ENCODE measurements at regions not wholly inside any gene's neighbourhood (a gene's known extent, or its start where the extent isn't known, plus 50 kb on each side); places are given as distances from the start of the nearest gene placed in this dataset.

DNA sequence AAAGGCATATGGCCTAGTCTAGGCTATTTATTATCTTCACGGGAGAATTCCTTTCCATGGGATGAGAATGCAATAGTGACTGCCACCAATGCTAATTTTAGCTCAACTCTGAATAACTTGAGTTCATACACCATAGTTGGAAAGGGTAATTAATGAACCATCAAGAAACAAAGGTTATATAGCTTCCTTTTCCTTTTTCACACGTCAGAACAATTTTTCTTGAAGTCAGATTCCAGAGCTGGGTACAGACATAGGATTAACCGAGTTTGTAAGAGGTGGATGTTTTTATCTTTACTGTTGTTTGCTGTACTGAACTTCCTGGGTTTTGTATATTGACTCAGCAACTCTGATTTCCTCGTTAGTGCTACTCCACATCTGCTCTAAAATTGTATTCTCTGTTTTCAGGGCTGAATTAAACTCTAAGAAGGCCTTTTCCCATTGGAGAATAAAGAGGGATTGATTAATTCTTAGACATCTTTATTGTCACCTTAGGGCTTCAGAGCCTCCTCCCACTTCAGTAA is 262.0 kb downstream of the NUF2 start:
- no peak for TF ChIP-seq ZSCAN5A (tag by site-specific recombination; IDR thresholded peaks at IDR 0.05)
- TF ChIP-seq ZNF175 (tag by site-specific recombination; IDR thresholded peaks at IDR 0.05), result no peak
- TF ChIP-seq ZNF677 (tag by site-specific recombination; IDR thresholded peaks at IDR 0.05), result no peak
- TF ChIP-seq MYNN (tag by site-specific recombination; IDR thresholded peaks at IDR 0.05; ENCODE audit: borderline replicate concordance), result no peak
- Histone ChIP-seq H3K4me1 (ENCODE audit: control insufficient read depth, insufficient read depth, low read length) (no peaks in the 10 kb centered on the region), H3K27ac (ENCODE audit: extremely low read depth, low read depth, low read length) (no peak overlapping the region), H3K4me3 (ENCODE audit: low read depth, low read length) (no peak overlapping the region), H3K36me3 (ENCODE audit: control insufficient read depth in 2 of 2, insufficient read depth in 1 of 2, low read length in 2 of 2) (no peaks in the 10 kb centered on the region), H3K9me3 (ENCODE audit: control insufficient read depth, insufficient read depth, low read depth, low read length) (no peaks in the 10 kb centered on the region)
- ChIA-PET POLR2A (no interaction called here), CTCF (no interaction called here)

DNA sequence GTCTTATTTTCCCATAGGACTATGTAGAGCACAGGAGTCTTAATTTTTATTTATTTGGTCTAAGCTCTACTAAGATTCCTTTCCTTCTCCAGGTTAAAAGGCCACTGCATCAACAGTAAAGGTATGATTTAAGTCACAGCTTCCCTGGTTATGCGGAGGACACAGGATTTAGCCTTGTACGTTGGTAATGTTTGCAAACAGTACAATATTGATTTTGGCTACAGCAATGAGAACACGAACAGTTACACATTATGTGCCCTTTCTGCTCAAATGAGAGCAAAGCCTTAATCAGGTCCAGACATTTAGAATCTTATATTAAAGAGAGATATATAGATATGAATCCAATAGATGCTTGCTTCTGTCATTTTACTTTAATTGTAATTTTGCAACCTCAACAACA is 264.0 kb downstream of the NUF2 start:
- POLR2A ChIA-PET, result no interaction called here

More for the DNA sequence above, 264.0 kb downstream of the NUF2 start:
- CTCF ChIA-PET, result interaction anchor here (0.6 kb wide), 1 partner anchor 288 kb away, joined by 3 read pairs; no protein-coding TSS in a partner anchor
- Histone ChIP-seq H3K9me3 (ENCODE audit: control insufficient read depth, insufficient read depth, low read depth, low read length) (no peaks in the 10 kb centered on the region), H3K27ac (ENCODE audit: extremely low read depth, low read depth, low read length) (no peak overlapping the region), H3K4me3 (ENCODE audit: low read depth, low read length) (no peak overlapping the region), H3K36me3 (ENCODE audit: control insufficient read depth in 2 of 2, insufficient read depth in 1 of 2, low read length in 2 of 2) (no peaks in the 10 kb centered on the region), H3K4me1 (ENCODE audit: control insufficient read depth, insufficient read depth, low read length) (no peaks in the 10 kb centered on the region)
- TF ChIP-seq, protein P1, sequence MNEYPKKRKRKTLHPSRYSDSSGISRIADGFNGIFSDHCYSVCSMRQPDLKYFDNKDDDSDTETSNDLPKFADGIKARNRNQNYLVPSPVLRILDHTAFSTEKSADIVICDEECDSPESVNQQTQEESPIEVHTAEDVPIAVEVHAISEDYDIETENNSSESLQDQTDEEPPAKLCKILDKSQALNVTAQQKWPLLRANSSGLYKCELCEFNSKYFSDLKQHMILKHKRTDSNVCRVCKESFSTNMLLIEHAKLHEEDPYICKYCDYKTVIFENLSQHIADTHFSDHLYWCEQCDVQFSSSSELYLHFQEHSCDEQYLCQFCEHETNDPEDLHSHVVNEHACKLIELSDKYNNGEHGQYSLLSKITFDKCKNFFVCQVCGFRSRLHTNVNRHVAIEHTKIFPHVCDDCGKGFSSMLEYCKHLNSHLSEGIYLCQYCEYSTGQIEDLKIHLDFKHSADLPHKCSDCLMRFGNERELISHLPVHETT (tag by site-specific recombination; IDR thresholded peaks at IDR 0.05), result no peak
- TF ChIP-seq ZNF37A (tag by site-specific recombination; IDR thresholded peaks at IDR 0.05) (no peak), SP3 (tag by site-specific recombination; IDR thresholded peaks at IDR 0.05) (no peak), ZXDB (tag by site-specific recombination; IDR thresholded peaks at IDR 0.05) (no peak), ZNF837 (tag by site-specific recombination; IDR thresholded peaks at IDR 0.05) (no peak), ZNF768 (tag by site-specific recombination; IDR thresholded peaks at IDR 0.05) (no peak), ZNF391 (tag by site-specific recombination; IDR thresholded peaks at IDR 0.05; ENCODE audit: borderline replicate concordance, low read depth) (no peak), ZNF658 (tag by site-specific recombination; IDR thresholded peaks at IDR 0.05) (no peak), KLF8 (tag by site-specific recombination; IDR thresholded peaks at IDR 0.05) (no peak), ZNF146 (tag by site-specific recombination; IDR thresholded peaks at IDR 0.05) (no peak), ZNF202 (tag by site-specific recombination; IDR thresholded peaks at IDR 0.05; ENCODE audit: borderline replicate concordance) (no peak), ZSCAN30 (tag by site-specific recombination; IDR thresholded peaks at IDR 0.05) (no peak), ZNF398 (tag by site-specific recombination; IDR thresholded peaks at IDR 0.05) (no peak), ZNF280C (tag by site-specific recombination; IDR thresholded peaks at IDR 0.05) (no peak), ZNF16 (tag by site-specific recombination; IDR thresholded peaks at IDR 0.05; ENCODE audit: low read depth) (no peak), ZNF324 (tag by site-specific recombination; IDR thresholded peaks at IDR 0.05) (no peak)
- TF ChIP-seq, protein P2, sequence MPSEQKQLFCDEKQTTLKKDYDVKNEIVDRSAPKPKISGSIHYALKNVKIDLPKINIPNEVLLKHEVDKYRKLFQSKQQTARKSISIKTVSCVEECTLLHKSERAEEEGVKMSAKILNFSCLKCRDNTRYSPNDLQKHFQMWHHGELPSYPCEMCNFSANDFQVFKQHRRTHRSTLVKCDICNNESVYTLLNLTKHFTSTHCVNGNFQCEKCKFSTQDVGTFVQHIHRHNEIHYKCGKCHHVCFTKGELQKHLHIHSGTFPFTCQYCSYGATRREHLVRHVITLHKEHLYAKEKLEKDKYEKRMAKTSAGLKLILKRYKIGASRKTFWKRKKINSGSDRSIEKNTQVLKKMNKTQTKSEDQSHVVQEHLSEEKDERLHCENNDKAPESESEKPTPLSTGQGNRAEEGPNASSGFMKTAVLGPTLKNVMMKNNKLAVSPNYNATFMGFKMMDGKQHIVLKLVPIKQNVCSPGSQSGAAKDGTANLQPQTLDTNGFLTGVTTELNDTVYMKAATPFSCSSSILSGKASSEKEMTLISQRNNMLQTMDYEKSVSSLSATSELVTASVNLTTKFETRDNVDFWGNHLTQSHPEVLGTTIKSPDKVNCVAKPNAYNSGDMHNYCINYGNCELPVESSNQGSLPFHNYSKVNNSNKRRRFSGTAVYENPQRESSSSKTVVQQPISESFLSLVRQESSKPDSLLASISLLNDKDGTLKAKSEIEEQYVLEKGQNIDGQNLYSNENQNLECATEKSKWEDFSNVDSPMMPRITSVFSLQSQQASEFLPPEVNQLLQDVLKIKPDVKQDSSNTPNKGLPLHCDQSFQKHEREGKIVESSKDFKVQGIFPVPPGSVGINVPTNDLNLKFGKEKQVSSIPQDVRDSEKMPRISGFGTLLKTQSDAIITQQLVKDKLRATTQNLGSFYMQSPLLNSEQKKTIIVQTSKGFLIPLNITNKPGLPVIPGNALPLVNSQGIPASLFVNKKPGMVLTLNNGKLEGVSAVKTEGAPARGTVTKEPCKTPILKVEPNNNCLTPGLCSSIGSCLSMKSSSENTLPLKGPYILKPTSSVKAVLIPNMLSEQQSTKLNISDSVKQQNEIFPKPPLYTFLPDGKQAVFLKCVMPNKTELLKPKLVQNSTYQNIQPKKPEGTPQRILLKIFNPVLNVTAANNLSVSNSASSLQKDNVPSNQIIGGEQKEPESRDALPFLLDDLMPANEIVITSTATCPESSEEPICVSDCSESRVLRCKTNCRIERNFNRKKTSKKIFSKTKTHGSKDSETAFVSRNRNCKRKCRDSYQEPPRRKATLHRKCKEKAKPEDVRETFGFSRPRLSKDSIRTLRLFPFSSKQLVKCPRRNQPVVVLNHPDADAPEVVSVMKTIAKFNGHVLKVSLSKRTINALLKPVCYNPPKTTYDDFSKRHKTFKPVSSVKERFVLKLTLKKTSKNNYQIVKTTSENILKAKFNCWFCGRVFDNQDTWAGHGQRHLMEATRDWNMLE (tag by site-specific recombination; conservative IDR thresholded peaks at IDR 0.05; ENCODE audit: low read depth), result no peak

Measured in HEK293 (cell line).